ENCODE measurements at regions not wholly inside any gene's neighbourhood (a gene's known extent, or its start where the extent isn't known, plus 50 kb on each side); places are given as distances from the start of the nearest gene placed in this dataset.

GRCh38 chr15:46383978-46384377, 749.1 kb downstream of the SQOR start:
- Mint-ChIP-seq H3K27me3 (no peaks in the 10 kb centered on the region), H3K36me3 (ENCODE audit: low read depth) (no peaks in the 10 kb centered on the region), H3K4me3 (no peak overlapping the region), H3K4me1 (no peaks in the 10 kb centered on the region), H3K27ac (no peak overlapping the region), H3K9me3 (peaks cover 3% of the 10 kb centered on the region)
- ATAC-seq (replicated peaks), result no peak

DNA sequence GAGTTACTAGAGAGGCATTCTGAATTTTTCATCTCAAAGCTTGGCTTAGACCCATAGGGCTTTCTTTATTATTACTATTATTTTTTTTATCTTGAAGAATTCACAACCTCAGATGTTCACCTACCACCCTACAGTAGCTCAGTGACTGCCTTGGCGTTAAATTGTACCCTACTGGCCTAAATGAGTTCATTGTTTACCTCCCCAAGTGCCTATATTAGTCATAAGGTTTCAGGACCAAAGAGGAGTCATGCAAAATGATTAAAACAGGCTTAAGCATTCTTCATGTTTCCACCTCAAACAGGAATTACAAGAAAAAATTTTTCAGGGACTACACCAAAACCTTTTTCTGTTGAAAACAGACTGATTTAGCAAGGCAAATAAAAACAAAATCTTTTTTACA, 751.5 kb downstream of the SQOR start:
- Mint-ChIP-seq H3K36me3 (ENCODE audit: low read depth) (no peaks in the 10 kb centered on the region), H3K27me3 (no peaks in the 10 kb centered on the region), H3K9me3 (peaks cover 8% of the 10 kb centered on the region), H3K4me1 (no peaks in the 10 kb centered on the region), H3K4me3 (no peak overlapping the region), H3K27ac (no peak overlapping the region)
- ATAC-seq (replicated peaks), result no peak

DNA sequence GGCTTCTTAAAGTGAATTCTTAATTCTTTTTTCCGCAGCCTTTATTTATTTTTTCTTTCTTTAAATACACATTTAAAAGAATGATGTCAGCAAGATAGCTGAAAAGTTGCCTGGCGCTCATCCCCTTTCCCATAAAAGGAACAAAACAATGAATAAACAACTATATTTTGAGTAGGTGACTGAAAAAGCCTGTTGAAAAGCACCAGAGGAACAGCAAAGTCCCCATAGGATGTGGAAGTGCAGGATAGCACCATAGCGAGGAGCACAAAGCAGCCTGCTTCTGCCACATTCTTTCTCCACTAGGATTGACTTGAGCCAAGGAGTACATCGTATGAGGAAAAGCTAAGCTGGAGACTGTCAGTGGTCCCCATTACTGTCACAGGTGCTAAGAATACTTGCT, 754.9 kb downstream of the SQOR start:
- no peak for ATAC-seq (replicated peaks)
- no peaks in the 10 kb centered on the region for H3K36me3 Mint-ChIP-seq (ENCODE audit: low read depth)
- H3K27me3 Mint-ChIP-seq, result no peaks in the 10 kb centered on the region
- no peaks in the 10 kb centered on the region for H3K4me1 Mint-ChIP-seq
- H3K4me3 Mint-ChIP-seq, result no peak overlapping the region
- H3K9me3 Mint-ChIP-seq, result peaks cover 8% of the 10 kb centered on the region
- no peak overlapping the region for H3K27ac Mint-ChIP-seq

GRCh38 chr15:46394463-46394862, 759.6 kb downstream of the SQOR start:
- Mint-ChIP-seq H3K36me3 (ENCODE audit: low read depth) (no peaks in the 10 kb centered on the region), H3K4me3 (no peak overlapping the region), H3K9me3 (peaks cover 14% of the 10 kb centered on the region), H3K4me1 (no peaks in the 10 kb centered on the region), H3K27me3 (no peaks in the 10 kb centered on the region), H3K27ac (no peak overlapping the region)
- ATAC-seq (replicated peaks), result no peak

GRCh38 chr15:46408312-46408711, 773.5 kb downstream of the SQOR start:
- no peaks in the 10 kb centered on the region for H3K36me3 Mint-ChIP-seq (ENCODE audit: low read depth)
- H3K4me3 Mint-ChIP-seq, result no peak overlapping the region
- H3K9me3 Mint-ChIP-seq, result peaks cover 3% of the 10 kb centered on the region
- no peak for ATAC-seq (replicated peaks)
- H3K27ac Mint-ChIP-seq, result no peak overlapping the region
- no peaks in the 10 kb centered on the region for H3K4me1 Mint-ChIP-seq
- no peaks in the 10 kb centered on the region for H3K27me3 Mint-ChIP-seq

GRCh38 chr15:46409841-46410301, 775.0 kb downstream of the SQOR start:
- Mint-ChIP-seq H3K9me3 (peaks cover 3% of the 10 kb centered on the region), H3K4me1 (no peaks in the 10 kb centered on the region), H3K4me3 (no peak overlapping the region), H3K36me3 (ENCODE audit: low read depth) (no peaks in the 10 kb centered on the region), H3K27ac (no peak overlapping the region), H3K27me3 (no peaks in the 10 kb centered on the region)
- no peak for ATAC-seq (replicated peaks)

DNA sequence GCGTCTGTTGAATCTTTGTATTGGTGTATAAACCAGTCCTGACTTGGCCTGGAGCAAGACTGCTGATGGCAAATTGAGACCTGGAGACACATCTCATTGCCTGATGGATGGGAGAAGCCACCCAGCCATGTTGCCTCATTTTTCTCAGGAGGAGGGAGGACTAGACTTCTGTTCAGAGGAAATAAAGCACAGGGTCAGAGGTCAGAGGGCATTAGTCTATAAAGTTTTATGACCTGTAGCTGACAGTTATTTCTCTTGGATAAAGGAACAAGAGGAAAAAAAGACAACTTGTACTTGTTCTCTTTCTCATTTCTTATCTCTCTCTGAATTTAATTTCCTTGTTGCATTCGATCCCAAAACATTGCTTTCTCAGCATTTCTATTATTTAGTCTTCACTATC, 775.9 kb downstream of the SQOR start:
- Mint-ChIP-seq H3K27me3 (no peaks in the 10 kb centered on the region), H3K9me3 (peaks cover 3% of the 10 kb centered on the region), H3K27ac (no peak overlapping the region), H3K36me3 (ENCODE audit: low read depth) (no peaks in the 10 kb centered on the region), H3K4me3 (no peak overlapping the region), H3K4me1 (no peaks in the 10 kb centered on the region)
- no peak for ATAC-seq (replicated peaks)

- ATAC-seq (replicated peaks), result no peak
- Mint-ChIP-seq H3K27me3 (no peaks in the 10 kb centered on the region), H3K9me3 (peaks cover 3% of the 10 kb centered on the region), H3K27ac (no peak overlapping the region), H3K36me3 (ENCODE audit: low read depth) (no peaks in the 10 kb centered on the region), H3K4me1 (no peaks in the 10 kb centered on the region), H3K4me3 (no peak overlapping the region)
Measured at GRCh38 chr15:46411900-46412299, 777.1 kb downstream of the SQOR start.

DNA sequence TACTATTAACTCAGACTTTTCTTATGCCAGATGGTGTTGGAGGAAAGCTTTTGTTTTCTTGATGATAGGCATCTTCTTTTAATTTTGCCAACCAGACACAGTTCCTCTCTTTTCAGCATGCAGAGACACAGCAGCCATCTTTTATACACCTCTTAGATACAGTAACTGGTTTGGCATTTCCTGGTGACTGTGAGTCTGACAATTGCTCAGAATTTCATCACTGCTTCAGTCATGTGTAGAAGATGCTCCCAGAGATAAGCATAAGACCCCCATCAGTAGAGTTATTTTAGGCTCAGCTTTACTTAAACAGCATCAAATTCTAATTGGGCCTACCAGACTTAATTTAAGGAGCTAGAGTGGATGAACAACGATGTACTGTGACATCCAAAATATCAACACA, 779.0 kb downstream of the SQOR start:
- H3K36me3 Mint-ChIP-seq (ENCODE audit: low read depth), result no peaks in the 10 kb centered on the region
- no peaks in the 10 kb centered on the region for H3K27me3 Mint-ChIP-seq
- no peak overlapping the region for H3K27ac Mint-ChIP-seq
- no peak overlapping the region for H3K4me3 Mint-ChIP-seq
- no peak for ATAC-seq (replicated peaks)
- no peaks in the 10 kb centered on the region for H3K4me1 Mint-ChIP-seq
- peaks cover 6% of the 10 kb centered on the region for H3K9me3 Mint-ChIP-seq

- H3K27me3 Mint-ChIP-seq, result no peaks in the 10 kb centered on the region
- no peaks in the 10 kb centered on the region for H3K4me1 Mint-ChIP-seq
- no peak for ATAC-seq (replicated peaks)
- no peak overlapping the region for H3K4me3 Mint-ChIP-seq
- H3K9me3 Mint-ChIP-seq, result peaks cover 9% of the 10 kb centered on the region
- H3K36me3 Mint-ChIP-seq (ENCODE audit: low read depth), result no peaks in the 10 kb centered on the region
- no peak overlapping the region for H3K27ac Mint-ChIP-seq
Measured at GRCh38 chr15:46416544-46416943, 781.7 kb downstream of the SQOR start.

DNA sequence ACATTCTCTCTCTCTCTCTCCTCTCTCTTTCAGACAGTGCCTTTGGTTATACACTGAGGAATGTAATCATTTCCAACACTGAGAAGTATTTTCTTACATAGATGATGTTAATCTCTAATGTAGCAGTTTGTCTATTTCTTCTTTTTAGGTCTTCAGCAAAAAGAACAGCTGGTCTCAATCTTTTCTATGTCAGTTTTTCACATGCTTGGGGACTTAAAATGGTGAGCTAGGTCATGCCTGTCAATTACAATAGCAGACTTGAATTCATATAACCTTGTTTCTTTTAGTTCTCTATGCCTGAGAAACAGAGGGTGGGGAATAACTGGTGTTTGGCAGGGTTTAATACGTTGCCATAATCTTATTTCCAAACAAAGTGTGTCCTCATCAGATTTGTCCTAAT, 786.2 kb downstream of the SQOR start:
- peaks cover 12% of the 10 kb centered on the region for H3K9me3 Mint-ChIP-seq
- no peak overlapping the region for H3K4me3 Mint-ChIP-seq
- H3K27ac Mint-ChIP-seq, result no peak overlapping the region
- no peaks in the 10 kb centered on the region for H3K4me1 Mint-ChIP-seq
- no peak for ATAC-seq (replicated peaks)
- no peaks in the 10 kb centered on the region for H3K36me3 Mint-ChIP-seq (ENCODE audit: low read depth)
- H3K27me3 Mint-ChIP-seq, result no peaks in the 10 kb centered on the region

DNA sequence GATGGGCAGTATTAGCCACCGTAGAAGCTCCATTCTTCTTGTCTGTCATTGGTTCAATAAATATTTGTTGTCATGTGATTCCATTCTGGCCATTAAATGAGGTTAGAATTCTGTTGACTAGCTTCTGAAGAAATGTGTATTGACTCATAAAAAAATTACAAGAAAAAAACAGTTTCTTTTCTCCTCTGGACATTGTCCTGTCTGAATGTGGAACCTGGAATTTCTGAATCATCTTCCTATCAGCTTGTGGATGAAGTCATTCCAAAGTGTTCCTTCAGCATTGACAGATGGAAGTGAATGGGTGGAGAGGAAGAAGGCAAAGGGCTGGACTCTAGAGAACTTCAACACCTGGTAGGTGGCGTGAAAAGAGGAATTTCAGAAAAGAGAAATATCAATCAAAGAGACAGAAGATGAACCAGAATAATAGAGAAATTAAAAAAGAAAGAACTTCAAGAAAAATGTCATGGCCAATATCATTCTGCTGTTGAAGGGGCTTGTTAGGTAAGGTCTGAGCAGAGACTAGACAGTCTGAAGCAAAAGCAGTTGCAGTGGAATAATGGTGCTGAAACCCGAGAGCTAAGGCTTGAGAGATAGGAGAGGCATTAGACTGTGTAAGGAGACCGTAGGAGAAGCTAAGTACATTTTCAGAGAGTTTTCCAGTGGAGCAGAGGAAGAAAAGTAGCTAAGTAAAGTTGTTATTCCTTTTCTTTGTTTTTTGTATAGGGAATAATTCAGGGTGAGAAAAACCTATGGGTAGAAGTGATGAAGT, 806.6 kb downstream of the SQOR start:
- peaks cover 14% of the 10 kb centered on the region for H3K9me3 Mint-ChIP-seq
- H3K36me3 Mint-ChIP-seq (ENCODE audit: low read depth), result no peaks in the 10 kb centered on the region
- no peak overlapping the region for H3K4me3 Mint-ChIP-seq
- H3K4me1 Mint-ChIP-seq, result no peaks in the 10 kb centered on the region
- no peak for ATAC-seq (replicated peaks)
- no peaks in the 10 kb centered on the region for H3K27me3 Mint-ChIP-seq
- H3K27ac Mint-ChIP-seq, result no peak overlapping the region

GRCh38 chr15:46442184-46442583, 807.4 kb downstream of the SQOR start:
- Mint-ChIP-seq H3K27me3 (no peaks in the 10 kb centered on the region), H3K4me3 (no peak overlapping the region), H3K27ac (no peak overlapping the region), H3K36me3 (ENCODE audit: low read depth) (no peaks in the 10 kb centered on the region), H3K4me1 (no peaks in the 10 kb centered on the region), H3K9me3 (peaks cover 11% of the 10 kb centered on the region)
- no peak for ATAC-seq (replicated peaks)

DNA sequence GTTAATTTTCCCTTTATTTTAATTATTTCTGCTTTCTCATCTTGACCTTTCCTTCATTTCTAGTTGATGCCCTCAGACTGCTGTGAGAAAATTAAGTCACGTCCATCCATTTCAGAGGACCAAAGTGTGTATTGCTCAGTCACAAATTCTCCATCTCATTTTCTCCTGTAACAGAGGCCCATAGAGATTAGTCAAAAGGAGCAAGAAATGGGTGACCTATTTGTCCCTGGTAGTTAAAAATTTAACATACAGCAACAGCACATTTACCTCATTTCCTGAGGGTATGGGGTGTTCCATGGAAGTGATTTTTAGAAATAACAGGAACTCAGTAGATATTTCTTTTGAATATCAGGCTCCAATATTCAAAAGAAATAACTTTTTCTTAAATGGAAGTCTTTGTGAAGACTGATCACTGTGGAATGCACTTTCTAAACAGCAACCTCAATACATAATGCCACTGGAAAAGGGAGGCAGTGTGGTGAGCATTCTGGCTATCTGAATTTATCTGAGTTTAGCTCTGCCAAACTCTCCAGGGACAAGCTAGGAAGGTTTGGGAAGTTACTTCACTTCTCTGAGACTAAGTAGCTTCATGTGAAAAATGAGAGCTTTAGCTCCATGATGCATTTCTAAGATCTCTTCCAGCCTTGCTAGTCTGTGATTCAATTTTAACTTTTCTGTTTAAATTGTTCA, 808.2 kb downstream of the SQOR start:
- H3K4me1 Mint-ChIP-seq, result no peaks in the 10 kb centered on the region
- H3K27ac Mint-ChIP-seq, result no peak overlapping the region
- no peak overlapping the region for H3K4me3 Mint-ChIP-seq
- no peaks in the 10 kb centered on the region for H3K27me3 Mint-ChIP-seq
- no peaks in the 10 kb centered on the region for H3K36me3 Mint-ChIP-seq (ENCODE audit: low read depth)
- H3K9me3 Mint-ChIP-seq, result peaks cover 11% of the 10 kb centered on the region
- no peak for ATAC-seq (replicated peaks)

GRCh38 chr15:46450112-46450809, 815.4 kb downstream of the SQOR start:
- Mint-ChIP-seq H3K36me3 (ENCODE audit: low read depth) (no peaks in the 10 kb centered on the region), H3K4me1 (no peaks in the 10 kb centered on the region), H3K27ac (no peak overlapping the region), H3K4me3 (no peak overlapping the region), H3K27me3 (no peaks in the 10 kb centered on the region), H3K9me3 (peaks cover 5% of the 10 kb centered on the region)
- no peak for ATAC-seq (replicated peaks)
